H1 (cell line): ENCODE measurements at regions not wholly inside any gene's neighbourhood (a gene's known extent, or its start where the extent isn't known, plus 50 kb on each side); places are given as distances from the start of the nearest gene placed in this dataset.

Experiments
- RXRA ChIP-seq: IDR thresholded peaks from 2 replicates; pipeline ENCODE4 v1.6.1; 2011; ENCODE audit warnings: low read depth, mild to moderate bottlenecking, low read length, moderate library complexity; ENCODE audit not compliant: insufficient read depth

GRCh38 chr5:116779846-116780245 lies 205.2 kb upstream of the SEMA6A start (continued):
- no peak for TF ChIP-seq RXRA
